ENCODE measurements at regions not wholly inside any gene's neighbourhood (a gene's known extent, or its start where the extent isn't known, plus 50 kb on each side); places are given as distances from the start of the nearest gene placed in this dataset.

DNA sequence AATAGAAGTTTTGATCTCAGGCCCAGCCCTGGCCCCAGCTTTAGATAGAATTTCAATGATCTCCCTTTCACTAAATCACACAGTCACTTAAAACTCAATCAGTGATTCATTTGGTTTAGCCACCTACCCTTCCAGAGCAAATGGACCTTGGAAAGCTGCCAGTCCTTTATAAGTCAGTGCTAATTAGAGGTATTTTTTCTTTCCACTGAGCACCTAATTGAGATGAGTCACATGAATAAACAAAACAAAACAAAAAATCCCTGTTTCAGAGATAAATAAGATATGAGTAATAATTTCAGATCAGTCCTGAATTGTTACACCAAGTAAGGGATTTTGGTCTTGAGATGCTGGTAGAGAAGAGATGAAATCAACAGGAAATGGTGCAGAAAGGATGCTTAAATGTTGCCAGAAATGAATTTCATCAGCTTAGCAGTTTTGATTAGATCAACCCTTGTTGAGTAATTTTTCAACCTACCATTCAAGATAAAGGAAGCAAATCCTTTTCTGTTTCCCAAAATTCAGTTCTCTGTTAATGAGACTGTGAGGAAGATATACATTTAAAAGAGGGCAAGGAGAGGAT, 352.0 kb upstream of the COL8A1 start:
- TF ChIP-seq, protein P1, sequence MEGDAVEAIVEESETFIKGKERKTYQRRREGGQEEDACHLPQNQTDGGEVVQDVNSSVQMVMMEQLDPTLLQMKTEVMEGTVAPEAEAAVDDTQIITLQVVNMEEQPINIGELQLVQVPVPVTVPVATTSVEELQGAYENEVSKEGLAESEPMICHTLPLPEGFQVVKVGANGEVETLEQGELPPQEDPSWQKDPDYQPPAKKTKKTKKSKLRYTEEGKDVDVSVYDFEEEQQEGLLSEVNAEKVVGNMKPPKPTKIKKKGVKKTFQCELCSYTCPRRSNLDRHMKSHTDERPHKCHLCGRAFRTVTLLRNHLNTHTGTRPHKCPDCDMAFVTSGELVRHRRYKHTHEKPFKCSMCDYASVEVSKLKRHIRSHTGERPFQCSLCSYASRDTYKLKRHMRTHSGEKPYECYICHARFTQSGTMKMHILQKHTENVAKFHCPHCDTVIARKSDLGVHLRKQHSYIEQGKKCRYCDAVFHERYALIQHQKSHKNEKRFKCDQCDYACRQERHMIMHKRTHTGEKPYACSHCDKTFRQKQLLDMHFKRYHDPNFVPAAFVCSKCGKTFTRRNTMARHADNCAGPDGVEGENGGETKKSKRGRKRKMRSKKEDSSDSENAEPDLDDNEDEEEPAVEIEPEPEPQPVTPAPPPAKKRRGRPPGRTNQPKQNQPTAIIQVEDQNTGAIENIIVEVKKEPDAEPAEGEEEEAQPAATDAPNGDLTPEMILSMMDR (IDR thresholded peaks at IDR 0.05; ENCODE audit: insufficient read depth, low read length, poor library complexity, severe bottlenecking): no peak
- TF ChIP-seq EZH2phosphoT487 (conservative IDR thresholded peaks at IDR 0.05; ENCODE audit: low read length): no peak

Data from SU-DHL-6 (cell line).